ENCODE measurements at regions not wholly inside any gene's neighbourhood (a gene's known extent, or its start where the extent isn't known, plus 50 kb on each side); places are given as distances from the start of the nearest gene placed in this dataset.

DNA sequence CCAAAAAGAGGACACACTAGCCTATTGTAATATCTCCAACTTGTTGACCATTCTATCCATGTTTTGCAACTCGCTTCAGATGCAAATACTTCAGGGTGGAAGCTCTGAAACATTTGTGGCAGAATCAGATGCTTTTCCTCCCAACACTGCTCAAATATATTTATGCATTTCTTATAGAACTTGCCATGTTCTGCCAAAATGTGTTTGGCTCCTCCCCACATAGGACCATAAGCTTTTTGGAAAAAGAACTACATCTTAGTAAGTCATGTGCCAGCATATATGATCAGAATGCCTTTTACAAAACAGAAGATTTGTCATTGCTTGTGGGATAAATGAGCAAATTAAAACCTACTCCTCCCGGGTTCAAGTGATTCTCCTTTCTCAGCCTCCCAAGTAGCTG, 484.5 kb downstream of the TNS3 start (continued):
- TF ChIP-seq PML (IDR thresholded peaks at IDR 0.05; ENCODE audit: low read length), result no peak
- TF ChIP-seq, protein P1, sequence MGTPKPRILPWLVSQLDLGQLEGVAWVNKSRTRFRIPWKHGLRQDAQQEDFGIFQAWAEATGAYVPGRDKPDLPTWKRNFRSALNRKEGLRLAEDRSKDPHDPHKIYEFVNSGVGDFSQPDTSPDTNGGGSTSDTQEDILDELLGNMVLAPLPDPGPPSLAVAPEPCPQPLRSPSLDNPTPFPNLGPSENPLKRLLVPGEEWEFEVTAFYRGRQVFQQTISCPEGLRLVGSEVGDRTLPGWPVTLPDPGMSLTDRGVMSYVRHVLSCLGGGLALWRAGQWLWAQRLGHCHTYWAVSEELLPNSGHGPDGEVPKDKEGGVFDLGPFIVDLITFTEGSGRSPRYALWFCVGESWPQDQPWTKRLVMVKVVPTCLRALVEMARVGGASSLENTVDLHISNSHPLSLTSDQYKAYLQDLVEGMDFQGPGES (IDR thresholded peaks at IDR 0.05), result no peak

DNA sequence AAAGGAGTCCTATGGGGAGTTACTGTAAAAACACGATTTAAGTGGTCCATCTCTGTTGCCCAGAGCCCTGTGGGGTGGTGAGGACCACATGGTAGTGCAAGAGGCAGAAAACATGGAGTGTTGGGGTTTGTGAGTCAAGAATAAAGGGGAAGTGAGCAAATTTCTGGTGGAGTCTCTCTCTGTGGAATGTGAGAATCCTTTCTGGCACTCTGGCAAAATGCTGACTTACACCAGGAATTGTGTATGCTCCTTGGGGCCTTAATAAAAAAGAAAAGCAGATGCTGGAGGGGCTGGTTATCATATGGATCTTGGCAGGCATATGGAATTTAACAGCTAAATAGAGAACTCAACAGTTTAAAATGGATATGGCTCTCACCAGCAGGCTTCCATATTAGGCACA, 486.0 kb downstream of the TNS3 start:
- Histone ChIP-seq H3K4me2 (ENCODE audit: control insufficient read depth, insufficient read depth) (no peak overlapping the region), H3K79me2 (ENCODE audit: control insufficient read depth, insufficient read depth, low read length) (no peaks in the 10 kb centered on the region), H3K9ac (ENCODE audit: control insufficient read depth, insufficient read depth, low read length) (no peak overlapping the region), H2AFZ (ENCODE audit: control insufficient read depth, low read depth, low read length) (no peak overlapping the region), H4K20me1 (ENCODE audit: control insufficient read depth, insufficient read depth) (no peaks in the 10 kb centered on the region), H3K4me1 (ENCODE audit: control insufficient read depth, insufficient read depth, low read length) (no peaks in the 10 kb centered on the region), H3K9me3 (replicated peaks; ENCODE audit: control insufficient read depth, insufficient read depth, low read length) (no peaks in the 10 kb centered on the region), H3K36me3 (ENCODE audit: control insufficient read depth in 2 of 2, insufficient read depth in 2 of 2, low read length in 1 of 2) (no peaks in the 10 kb centered on the region), H3K27ac (ENCODE audit: control insufficient read depth, insufficient read depth) (no peak overlapping the region), H3K27me3 (replicated peaks in 1 of 2; ENCODE audit: control insufficient read depth in 2 of 2, insufficient read depth in 2 of 2, low read length in 1 of 2) (no peaks in the 10 kb centered on the region), H3K4me3 (no peak overlapping the region)
- SMC1A ChIA-PET (ENCODE audit: uncharacterized antibody, unreplicated experiment), result no interaction called here
- BruUV-seq (replicated peaks), result no TSS peak
- in situ Hi-C loops (cut with MboI) (loop anchor here (25.0 kb wide), 1 partner anchor 734 kb away; no protein-coding TSS in a partner anchor), intact Hi-C loops (cut with micrococcal nuclease; ENCODE audit: unreplicated experiment) (no loop called here)
- TF ChIP-seq SUPT20H (IDR thresholded peaks at IDR 0.05; ENCODE audit: borderline replicate concordance, control insufficient read depth, low read depth, low read length) (no peak), SPI1 (IDR thresholded peaks at IDR 0.05; ENCODE audit: borderline replicate concordance, insufficient read depth, low read depth, low read length) (peak; percentile 7; the same call in 1 of the 2 replicates)
- ATAC-seq, result no peak
- POLR2A ChIA-PET, result no interaction called here
- CTCF ChIA-PET, result no interaction called here
- RAD21 ChIA-PET (ENCODE audit: unreplicated experiment), result no interaction called here
- no peak for FAIRE-seq
- DNase-seq (ENCODE audit: low read depth, low spot score), result no peak
- 0% methylated on average over 1 of the region's 1 CpG for WGBS (ENCODE audit: insufficient coverage, insufficient replicate concordance, low lambda C conversion rate, missing lambda C conversion rate)

DNA sequence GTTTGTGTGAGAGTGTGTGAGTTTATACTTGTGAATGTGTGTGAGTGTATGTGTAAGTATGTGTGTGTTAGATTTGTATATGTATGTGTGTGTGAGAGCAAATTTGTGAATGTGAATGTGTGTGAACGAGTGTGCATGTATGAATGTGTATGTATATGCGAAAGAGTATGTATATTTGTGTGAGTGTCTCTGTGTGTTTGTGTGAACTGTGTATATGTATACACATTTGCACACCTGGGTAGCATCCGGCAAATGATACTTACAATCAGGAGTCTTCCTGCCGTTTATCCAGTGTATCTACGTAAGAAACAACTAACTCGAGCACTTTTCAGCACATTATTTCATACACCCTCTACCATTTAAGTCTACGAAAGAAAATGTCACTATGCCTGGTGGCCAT, 487.4 kb downstream of the TNS3 start:
- Histone ChIP-seq H3K27ac (ENCODE audit: control insufficient read depth, insufficient read depth) (no peak overlapping the region), H3K36me3 (ENCODE audit: control insufficient read depth in 2 of 2, insufficient read depth in 2 of 2, low read length in 1 of 2) (no peaks in the 10 kb centered on the region), H3K9me3 (replicated peaks; ENCODE audit: control insufficient read depth, insufficient read depth, low read length) (no peaks in the 10 kb centered on the region), H3K27me3 (replicated peaks in 1 of 2; ENCODE audit: control insufficient read depth in 2 of 2, insufficient read depth in 2 of 2, low read length in 1 of 2) (no peaks in the 10 kb centered on the region), H4K20me1 (ENCODE audit: control insufficient read depth, insufficient read depth) (no peaks in the 10 kb centered on the region), H3K4me1 (ENCODE audit: control insufficient read depth, insufficient read depth, low read length) (no peaks in the 10 kb centered on the region), H3K79me2 (ENCODE audit: control insufficient read depth, insufficient read depth, low read length) (no peaks in the 10 kb centered on the region), H3K4me3 (no peak overlapping the region), H3K9ac (ENCODE audit: control insufficient read depth, insufficient read depth, low read length) (no peak overlapping the region), H2AFZ (ENCODE audit: control insufficient read depth, low read depth, low read length) (no peak overlapping the region), H3K4me2 (ENCODE audit: control insufficient read depth, insufficient read depth) (no peak overlapping the region)
- DNase-seq (ENCODE audit: low read depth, low spot score) (no peak), FAIRE-seq (no peak), ATAC-seq (no peak)
- CTCF ChIA-PET, result no interaction called here
- SMC1A ChIA-PET (ENCODE audit: uncharacterized antibody, unreplicated experiment), result no interaction called here
- BruUV-seq (replicated peaks), result no TSS peak
- 26% methylated on average over 7 of the region's 7 CpGs for WGBS (ENCODE audit: insufficient coverage, insufficient replicate concordance, low lambda C conversion rate, missing lambda C conversion rate)
- POLR2A ChIA-PET, result no interaction called here
- RAD21 ChIA-PET (ENCODE audit: unreplicated experiment), result no interaction called here
- in situ Hi-C loops (cut with MboI) (loop anchor here (25.0 kb wide), 1 partner anchor 732 kb away; no protein-coding TSS in a partner anchor), intact Hi-C loops (cut with micrococcal nuclease; ENCODE audit: unreplicated experiment) (no loop called here)
- TF ChIP-seq POLR2A (IDR thresholded peaks at IDR 0.05; ENCODE audit: low read depth, low read length) (no peak), JUNB (IDR thresholded peaks at IDR 0.05) (no peak), BMI1 (IDR thresholded peaks at IDR 0.05; ENCODE audit: borderline replicate concordance) (no peak), POLR2AphosphoS5 (IDR thresholded peaks at IDR 0.05; ENCODE audit: low read length) (no peak), MEF2A (IDR thresholded peaks at IDR 0.05; ENCODE audit: insufficient read depth, low read depth, low read length) (no peak), FOXM1 (IDR thresholded peaks at IDR 0.05; ENCODE audit: low read depth, low read length) (no peak), TCF7 (IDR thresholded peaks at IDR 0.05; ENCODE audit: borderline replicate concordance) (no peak), STAT1 (conservative IDR thresholded peaks at IDR 0.05) (no peak), RAD21 (IDR thresholded peaks at IDR 0.05; ENCODE audit: insufficient read depth, low read depth, low read length) (no peak), BHLHE40 (IDR thresholded peaks at IDR 0.05; ENCODE audit: borderline replicate concordance in 1 of 2, low read depth in 2 of 2, low read length in 1 of 2) (no peak)
- TF ChIP-seq, protein P2, sequence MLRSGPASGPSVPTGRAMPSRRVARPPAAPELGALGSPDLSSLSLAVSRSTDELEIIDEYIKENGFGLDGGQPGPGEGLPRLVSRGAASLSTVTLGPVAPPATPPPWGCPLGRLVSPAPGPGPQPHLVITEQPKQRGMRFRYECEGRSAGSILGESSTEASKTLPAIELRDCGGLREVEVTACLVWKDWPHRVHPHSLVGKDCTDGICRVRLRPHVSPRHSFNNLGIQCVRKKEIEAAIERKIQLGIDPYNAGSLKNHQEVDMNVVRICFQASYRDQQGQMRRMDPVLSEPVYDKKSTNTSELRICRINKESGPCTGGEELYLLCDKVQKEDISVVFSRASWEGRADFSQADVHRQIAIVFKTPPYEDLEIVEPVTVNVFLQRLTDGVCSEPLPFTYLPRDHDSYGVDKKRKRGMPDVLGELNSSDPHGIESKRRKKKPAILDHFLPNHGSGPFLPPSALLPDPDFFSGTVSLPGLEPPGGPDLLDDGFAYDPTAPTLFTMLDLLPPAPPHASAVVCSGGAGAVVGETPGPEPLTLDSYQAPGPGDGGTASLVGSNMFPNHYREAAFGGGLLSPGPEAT (IDR thresholded peaks at IDR 0.05; ENCODE audit: low read depth), result no peak
